DMS 273 (cell line): ENCODE measurements at regions not wholly inside any gene's neighbourhood (a gene's known extent, or its start where the extent isn't known, plus 50 kb on each side); places are given as distances from the start of the nearest gene placed in this dataset.

Experiments used
- DNase-seq: peaks from one replicate; lab custom pipeline; 2025; ENCODE audit not compliant: unreplicated experiment; lab: John Stamatoyannopoulos, UW

DNA sequence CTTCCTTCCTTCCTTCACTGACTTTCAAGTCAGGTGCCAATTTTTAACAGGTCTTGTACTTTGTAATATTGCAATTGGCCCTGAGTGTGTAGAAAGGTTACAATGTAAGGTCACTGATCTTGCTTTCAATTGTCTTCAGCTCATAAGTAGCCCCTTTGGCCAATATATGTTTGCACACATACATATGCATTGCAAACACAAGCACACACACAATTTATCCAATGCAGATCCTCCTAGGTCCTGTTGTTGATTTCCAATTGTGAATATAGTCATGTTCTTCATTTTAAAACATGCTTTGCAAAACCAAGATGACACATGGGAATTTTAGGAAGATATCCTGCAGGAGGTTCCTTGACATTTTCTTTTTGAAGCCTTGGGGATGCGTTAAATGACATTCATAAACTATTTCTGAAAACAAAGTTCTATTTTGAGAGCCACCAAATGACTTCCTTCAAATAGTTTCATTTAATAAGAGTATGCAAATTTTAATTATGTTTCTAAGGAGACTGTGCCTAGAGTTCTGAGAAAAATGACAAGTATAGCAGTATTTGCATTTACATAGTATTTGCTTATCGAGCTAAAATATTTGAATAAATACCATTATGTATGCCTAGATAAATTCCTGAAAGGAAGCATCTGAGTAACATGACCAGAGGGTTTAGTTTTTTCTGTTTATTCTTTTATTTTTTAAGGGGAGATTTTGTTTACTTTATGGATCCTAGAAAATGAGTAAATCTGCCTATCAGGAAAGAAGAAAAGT is 117.1 kb upstream of the TMEFF2 start:
- no peak for DNase-seq

DNA sequence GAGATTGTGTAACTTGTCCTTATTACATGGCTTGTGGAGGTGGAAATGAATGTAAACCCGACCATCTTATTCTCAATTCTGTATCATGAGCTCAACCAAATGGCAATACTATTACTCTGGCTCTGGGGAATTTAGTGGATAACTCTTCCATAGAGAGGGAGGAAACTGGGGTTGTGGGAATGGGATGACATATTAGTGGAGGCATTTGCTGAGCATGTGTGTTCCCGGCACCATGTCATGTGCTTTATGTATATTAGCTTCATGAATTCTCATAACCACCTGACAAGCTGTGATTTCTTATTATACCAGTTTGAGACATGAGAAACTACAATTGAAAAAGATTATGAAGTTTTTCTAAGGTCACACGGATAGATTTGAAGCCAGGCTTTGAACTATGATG is 112.8 kb upstream of the TMEFF2 start:
- no peak for DNase-seq

DNA sequence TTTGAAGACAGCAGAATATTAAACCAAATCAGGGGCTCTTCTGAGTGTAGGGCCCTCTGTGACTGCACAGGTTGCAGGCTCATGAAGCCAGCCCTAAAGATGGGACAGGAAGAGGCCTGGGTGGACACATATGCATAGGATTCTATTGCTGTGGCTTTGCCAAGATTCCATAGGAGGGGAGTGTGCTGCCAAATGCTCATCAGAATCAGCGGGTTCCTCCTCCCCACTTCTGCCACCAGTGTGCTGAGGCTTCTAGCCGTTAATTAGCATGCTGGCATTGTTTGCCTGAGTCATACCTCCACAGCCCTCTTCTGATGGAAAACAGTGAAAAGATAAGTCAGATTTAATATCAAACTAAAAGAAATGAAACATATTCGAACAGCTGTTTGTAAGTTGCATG is 103.9 kb upstream of the TMEFF2 start:
- DNase-seq: peak; percentile 2

DNA sequence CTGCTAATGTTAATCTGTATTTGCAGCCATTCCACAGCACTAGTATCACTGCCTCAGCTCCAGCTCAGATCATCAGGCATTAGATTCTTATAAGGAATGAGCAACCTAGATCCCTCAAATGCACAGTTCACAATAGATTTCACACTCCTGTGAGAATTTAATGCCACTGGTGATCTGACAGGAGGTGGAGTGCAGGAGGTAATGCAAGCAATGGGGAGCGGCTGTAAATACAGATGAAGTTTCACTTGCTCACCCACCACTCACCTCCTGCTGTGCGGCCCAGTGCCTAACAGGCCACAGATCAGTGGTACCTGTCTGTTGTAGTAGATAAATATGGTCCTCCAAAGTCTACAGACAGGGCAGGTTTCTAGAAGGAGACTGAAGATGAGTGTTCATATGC is 97.7 kb upstream of the TMEFF2 start:
- no peak for DNase-seq

DNA sequence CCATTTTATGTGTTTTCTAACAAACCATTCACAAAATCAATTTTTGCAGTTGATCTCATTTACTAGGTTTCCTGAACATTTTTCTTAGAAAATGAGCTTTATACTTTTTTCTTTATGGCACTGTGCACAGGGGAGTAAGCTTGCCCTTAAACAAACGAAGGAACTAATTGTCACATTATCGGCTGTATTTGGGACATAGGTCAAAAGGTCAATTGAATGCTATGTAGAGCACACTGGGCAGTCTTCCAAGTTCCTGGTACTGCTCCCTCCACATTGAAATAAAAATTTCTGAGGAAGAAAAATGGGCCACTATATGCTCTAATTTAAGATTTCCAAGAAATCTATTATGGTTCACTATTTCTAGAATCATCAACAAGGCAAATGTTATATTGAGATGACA is 93.6 kb upstream of the TMEFF2 start:
- no peak for DNase-seq

DNA sequence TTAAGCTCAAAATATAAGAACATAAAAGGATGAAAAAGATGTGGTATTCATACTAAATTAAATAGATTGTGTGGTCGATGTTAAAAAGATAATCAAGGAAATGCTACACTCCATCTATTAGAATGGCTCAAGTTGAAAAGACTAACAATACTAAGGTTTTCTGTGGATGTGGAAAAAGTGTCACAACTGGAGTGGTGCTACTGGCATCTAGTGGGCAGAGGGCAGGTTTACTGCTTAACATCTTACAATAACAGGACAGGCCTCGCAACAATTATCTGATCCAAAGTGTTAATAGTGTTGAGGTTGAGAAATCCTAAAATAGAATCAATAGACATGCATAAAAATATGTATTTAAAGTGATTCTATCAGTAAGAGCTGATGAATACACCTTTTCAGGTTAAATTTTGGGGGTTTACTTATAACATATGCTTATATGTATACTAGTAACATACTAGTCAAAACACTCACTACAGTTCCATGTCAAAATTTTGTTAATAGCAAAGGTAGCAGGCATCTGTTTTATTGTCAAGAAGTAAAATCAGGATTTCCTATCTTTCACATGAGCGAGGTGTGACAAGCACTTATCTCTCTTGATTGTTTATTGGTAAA is 91.5 kb upstream of the TMEFF2 start:
- peak; percentile 25 for DNase-seq

DNA sequence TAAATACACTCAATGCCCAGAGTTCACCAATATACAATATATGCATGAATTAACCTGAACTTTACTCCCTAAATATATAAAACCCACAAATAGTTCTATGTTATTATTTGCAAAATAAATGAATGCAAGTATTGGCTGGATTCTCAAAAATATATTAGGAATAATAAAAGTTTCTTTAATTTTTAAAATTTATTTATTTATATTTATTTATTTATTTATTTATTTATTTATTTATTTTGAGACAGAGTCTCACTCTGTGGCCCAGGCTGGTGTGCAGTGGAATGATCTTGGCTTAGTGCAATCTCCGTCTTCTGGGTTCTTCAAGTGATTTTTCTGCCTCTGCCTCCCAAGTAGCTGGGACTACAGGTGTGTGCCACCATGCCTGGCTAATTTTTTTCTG is 88.7 kb upstream of the TMEFF2 start:
- DNase-seq: no peak

DNA sequence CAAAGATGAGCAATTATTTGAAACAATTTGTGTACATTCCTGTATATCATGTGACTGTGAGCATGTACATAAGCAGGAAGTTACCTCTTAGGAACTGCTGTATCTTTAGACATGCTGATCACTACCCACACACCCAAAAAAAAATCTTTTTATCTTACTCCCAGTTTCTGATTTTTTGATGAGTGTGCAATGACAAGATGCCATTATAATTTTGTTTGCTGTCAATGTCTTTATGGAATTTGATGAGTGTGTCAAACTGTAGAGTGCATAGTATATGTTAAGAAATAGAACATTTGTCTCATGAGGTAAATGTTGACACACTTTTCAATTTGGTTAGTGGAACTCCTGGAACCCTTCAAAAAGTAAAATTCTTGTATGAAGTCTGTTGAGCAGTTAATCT is 84.0 kb upstream of the TMEFF2 start:
- no peak for DNase-seq

DNA sequence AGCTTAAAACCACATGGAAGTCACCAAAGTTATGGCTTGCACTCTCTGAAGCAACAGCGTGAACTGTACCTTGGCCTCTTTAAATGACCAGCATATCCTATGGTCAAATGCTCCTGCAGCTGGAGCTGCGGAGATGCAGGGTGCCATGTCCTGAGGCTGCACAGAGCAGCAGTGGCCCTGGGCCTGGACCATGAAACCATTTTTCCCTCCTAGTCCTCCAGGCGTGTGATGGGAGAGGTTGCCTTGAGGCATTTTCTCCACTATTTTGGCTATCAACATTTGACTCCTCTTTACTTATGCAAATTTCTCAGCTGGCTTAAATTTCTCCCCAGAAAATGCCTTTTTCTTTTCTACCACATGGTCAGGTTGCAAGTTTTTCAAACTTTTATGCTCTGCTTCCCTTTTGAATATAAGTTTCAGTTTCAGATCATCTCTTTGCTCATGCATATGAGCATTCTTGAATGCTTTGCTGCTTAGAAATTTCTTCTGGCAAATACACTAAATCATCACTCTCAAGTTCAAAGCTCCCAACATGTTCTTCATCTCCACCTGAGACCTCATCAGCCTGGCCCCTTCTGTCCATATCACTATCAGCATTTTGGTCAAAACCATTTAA is 82.9 kb upstream of the TMEFF2 start:
- no peak for DNase-seq

DNA sequence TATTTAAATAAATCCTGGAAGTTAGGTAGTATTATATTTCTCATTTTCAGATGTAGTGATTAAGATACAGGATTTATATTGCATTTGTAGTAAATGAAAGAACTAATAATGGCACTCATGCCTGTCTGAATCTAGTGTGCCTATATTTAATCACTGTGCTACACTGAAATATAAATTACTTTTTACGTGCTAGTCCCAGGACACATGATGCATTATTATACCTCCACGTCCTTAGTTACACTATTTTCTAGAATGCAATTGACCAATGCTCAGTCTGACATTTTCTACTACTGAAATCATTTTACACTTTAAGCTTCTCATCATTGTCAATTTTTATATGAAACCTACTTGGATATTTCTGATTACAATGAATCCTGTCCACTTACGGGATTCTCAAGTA is 80.9 kb upstream of the TMEFF2 start:
- DNase-seq: no peak

DNA sequence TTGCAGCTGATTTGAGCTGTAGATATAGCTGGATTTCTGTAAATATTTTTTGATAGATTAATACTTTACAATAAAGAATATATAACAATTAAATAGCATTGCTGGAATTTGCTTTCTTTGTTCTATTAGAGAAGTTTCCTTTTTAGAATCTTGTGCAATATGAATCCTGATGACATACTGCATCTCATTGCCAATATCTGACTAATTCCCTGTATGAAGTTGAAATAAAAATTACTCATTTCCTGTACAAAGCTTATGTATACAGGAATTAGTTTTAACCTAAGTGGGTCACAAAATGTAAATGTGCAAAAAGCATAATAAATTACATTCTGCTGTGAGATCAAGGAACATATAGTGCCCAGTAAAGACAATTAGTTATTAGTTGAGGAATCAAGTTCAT is 72.8 kb upstream of the TMEFF2 start:
- no peak for DNase-seq

DNA sequence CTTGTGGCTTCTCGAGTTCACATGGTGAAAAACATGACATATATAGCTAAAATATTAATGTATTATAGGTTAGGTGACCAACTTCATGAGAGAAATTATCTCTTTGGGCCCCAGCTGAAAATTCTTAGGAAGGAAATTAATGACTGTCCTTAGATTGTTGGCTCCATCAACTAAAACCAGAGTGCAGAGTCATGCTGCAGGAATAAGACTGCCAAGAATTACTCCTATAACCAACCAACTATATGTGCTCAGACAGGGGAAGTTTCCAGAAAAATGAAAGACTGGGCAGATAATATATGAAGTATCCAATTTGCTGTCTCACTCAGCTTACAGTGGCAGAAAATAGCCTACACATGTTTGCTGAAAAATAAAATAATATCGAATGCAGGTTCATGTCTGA is 71.0 kb upstream of the TMEFF2 start:
- no peak for DNase-seq

DNA sequence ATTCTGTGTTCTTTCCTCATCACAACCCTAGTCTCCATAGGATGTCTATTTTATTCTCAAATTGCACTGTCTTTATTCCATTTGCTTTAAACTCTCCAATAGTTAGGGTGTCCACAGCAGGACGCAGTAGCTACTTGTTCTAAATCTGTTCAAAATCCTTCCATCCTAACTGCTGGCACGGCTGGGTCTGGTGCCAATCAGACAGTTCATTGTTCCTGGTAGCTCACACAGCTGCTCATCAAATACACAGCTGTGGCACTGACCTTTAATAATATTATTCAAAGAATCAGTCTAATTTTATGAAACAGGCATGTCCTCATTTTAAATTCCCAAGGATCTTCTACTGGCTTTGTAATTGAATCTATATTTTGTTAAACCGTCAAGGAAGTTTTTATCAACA is 59.7 kb upstream of the TMEFF2 start:
- no peak for DNase-seq

DNA sequence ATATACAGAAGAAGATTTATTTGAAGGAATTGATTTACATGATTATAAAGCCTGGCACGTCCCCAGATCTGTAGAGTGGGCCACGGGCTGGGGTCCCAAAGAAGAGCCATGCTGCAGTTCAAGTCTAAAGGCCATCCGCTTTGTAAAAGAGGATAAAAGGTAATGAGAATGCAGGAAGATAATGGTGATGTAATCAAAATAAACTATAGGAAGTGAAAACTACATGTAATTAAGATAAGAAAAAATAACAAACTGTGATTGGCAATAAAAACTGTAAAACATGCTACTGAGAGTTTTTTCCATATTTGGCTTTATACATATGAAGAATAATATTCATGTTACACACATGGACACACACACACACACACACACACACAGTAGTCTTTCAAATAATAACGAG is 59.0 kb upstream of the TMEFF2 start:
- no peak for DNase-seq

DNA sequence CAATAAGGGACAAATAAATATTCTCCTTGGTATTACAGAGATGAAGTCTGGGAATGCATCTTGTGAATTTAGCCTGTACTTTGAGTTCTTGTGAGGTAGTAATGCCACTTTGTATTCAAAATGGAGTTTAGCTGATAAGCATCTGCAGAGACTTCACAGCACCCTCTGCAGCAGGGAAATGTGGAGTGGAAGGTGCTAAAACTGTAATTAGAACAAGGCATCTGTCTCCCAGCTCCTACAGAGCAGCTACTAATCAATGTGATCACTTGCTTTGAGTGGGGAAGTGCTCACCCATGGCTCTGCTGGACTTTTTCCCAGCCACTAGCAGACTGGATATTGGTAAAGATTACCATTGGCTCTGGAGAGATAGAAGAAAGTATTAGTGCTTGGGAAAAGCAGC is 56.2 kb upstream of the TMEFF2 start:
- DNase-seq: no peak

DNA sequence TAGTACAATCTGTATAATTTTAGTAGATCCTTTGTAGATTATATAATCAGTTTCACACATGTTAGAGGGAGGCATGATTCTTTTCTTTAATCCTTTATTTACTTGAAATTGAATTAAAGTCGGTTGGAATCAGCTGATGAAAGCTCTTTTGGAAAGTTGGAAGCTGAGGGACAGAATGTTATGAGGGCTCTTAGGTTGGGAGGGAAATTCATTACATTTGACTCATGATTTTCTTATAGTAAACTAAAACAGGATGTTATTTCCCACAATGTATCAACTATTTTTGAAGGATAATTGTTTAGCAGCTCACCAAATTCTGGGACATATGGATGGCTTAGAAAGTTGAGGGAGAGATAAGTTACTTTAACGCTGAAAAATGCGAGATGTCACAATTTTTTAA is 52.7 kb upstream of the TMEFF2 start:
- no peak for DNase-seq

DNA sequence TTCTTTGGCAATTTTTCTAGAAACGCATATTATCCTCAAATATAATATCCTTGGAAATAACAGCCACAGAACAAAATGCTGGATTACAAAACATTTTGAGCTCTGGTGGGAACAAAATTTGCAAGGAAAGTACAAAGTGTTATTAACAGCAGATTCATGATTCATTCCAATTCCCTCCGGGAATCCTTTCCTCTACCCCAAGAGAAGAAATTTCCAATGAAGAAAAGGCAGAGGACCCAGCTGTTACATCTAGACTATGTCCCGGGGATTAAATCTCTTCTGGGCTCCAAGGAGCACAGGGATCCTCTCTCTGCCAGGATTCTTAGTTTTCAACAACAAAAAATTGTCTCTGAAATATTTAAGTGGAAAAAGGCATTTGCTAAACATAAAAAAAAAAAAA is 51.6 kb upstream of the TMEFF2 start:
- no peak for DNase-seq

DNA sequence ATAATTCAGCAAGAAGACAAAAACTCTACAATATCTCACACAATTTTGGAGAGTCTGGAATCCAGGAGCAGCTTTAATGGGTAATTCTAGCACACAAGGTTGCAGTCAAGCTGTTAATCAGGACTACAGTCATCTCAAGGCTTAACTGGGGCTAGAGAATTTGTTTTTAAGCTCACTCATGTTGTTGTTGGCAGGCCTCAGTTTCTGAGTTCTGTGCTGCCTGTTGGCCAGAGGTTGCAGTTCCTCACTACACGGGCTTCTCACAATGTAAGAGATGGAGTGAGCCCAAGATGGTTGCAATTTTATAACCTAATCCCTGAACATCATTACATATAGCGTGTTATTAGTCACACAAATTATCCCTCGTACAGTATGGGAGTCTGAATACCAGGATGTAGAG is 50.6 kb upstream of the TMEFF2 start:
- no peak for DNase-seq
